Middle frontal gyrus (tissue), 1 donor: ENCODE measurements at regions not wholly inside any gene's neighbourhood (a gene's known extent, or its start where the extent isn't known, plus 50 kb on each side); places are given as distances from the start of the nearest gene placed in this dataset.
"Not testable (repeated sequence)": the region's sequence is repeated elsewhere in the genome, so short reads cannot be mapped to it uniquely, and the experiment has no call there.

ENCODE experiments used
- DNase-seq: peaks from one replicate; pipeline ENCODE4 v3.0.0-alpha.2; 2015; ENCODE audit warnings: low spot score; ENCODE audit errors: extremely low spot score

DNA sequence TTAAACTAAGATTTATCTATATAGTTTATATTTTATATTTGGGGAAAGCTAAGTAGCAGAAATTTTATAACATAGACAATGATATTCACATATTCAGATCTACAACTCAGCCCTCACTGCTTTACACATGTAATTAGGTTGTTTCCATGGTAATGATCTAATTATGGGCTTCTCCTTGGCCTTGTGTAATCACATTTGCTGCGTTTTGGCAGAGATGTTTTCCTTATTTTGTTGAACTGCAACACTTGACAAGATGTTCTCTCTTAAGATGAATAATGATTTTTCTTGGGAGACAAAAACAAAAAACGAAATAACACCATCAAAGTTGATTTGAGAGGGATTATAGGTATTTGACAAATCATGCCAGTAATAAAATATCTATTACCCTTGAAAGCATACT is 635.6 kb upstream of the TBL1XR1 start:
- DNase-seq, result peak; percentile 40

- no peak for DNase-seq
These were observed 636.0 kb upstream of the TBL1XR1 start for GRCh38 chr3:177833332-177833731.

- DNase-seq, result no peak
These were observed 637.7 kb upstream of the TBL1XR1 start for GRCh38 chr3:177835008-177835407.

DNA sequence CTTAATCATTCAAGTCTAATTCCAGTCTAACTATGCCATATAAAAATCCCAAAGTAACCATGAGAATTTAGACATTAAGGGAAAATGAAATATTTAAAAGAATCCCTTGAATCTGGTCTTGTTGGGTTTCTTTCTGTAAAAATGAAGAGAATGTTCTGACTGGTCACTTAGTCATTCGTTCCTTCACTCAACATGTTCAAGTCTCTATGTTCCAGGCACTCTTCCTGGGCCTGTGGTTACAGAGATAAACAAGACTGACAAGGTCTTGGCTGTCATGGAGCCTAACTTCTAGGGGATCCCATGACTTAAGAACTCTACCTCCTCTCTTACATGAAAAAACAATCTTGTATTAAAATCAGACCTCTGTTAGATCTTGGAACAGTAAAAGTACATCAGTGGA is 638.6 kb upstream of the TBL1XR1 start:
- no peak for DNase-seq

DNA sequence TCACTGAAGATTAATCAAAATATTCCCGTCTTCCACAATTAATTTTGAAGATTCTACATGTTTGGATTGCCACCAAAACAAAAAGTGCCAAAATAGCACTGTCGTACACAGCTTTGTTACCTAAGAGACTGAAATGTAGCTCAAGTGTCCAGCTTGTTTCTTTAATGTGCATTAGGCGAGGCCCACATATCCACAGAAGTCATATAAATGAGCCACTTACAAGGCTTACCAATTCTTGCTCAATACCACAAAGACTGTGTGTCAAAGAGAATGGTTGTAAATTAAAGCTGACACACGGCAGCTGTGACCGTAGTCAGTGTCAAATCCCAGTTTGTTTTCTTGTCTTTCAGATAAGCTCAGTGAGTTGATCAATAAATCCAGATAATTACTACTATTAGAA is 639.4 kb upstream of the TBL1XR1 start:
- no peak for DNase-seq

DNA sequence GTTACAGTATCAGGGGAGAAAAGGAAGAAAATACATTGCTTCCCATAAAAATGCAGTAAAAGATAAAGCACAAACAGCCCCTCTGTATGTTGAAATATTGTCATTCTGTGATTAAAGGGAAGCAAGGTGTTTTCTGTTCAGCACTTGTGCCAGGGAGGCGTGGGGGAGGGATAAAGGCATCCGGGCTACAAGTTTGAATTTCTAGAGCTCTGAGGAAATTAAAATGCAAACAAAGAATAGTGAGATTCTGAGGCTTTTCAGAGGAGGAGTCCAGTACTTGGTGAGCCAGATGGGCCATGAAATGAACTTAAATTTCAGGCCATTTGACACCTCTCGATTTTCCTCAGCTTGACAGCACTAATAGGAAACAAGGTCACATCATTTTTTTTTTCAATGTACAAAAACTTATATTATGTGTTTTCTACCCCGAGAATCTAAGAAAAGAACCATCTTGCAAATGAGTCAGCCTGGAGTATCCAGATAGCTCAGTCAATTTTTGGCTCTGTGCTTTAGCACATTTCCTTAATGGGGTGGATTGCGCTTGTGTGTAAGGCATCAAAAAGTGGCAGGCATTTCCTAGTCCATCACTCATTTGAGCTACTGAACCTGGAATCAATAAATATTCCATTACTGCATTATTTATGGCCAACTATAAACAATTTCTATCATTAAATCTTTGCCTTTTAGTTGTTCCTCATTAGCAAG is 640.8 kb upstream of the TBL1XR1 start:
- no peak for DNase-seq

DNA sequence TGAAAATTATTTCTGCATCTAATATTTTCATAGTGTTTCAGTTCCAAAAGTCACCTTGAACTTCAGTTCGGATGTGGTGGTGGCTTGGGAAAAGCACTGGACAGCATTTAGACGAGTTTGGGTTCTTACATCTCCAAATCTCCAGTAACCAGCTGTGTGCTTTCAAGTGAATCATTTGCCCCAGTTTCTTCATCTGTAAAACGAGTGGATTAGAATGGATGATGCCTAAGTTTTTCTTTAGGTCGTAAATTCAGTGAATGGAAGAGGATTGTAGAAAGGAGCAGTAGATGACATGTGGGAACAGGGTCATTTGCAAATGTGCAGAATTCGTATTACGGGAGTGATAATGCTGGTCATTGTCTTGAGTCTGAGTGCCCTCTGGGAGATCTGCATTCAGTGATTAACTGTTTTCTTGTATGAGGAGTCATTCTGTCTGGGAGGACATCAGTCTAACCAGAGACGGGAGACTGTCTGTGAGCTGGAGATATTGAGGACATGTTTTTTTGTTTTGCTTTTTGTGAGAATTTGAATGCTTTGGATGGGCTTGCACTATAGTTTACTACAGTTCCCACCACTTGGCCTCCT is 641.6 kb upstream of the TBL1XR1 start:
- DNase-seq, result no peak

GRCh38 chr3:177842302-177842701 is 645.0 kb upstream of the TBL1XR1 start:
- DNase-seq, result no peak

DNA sequence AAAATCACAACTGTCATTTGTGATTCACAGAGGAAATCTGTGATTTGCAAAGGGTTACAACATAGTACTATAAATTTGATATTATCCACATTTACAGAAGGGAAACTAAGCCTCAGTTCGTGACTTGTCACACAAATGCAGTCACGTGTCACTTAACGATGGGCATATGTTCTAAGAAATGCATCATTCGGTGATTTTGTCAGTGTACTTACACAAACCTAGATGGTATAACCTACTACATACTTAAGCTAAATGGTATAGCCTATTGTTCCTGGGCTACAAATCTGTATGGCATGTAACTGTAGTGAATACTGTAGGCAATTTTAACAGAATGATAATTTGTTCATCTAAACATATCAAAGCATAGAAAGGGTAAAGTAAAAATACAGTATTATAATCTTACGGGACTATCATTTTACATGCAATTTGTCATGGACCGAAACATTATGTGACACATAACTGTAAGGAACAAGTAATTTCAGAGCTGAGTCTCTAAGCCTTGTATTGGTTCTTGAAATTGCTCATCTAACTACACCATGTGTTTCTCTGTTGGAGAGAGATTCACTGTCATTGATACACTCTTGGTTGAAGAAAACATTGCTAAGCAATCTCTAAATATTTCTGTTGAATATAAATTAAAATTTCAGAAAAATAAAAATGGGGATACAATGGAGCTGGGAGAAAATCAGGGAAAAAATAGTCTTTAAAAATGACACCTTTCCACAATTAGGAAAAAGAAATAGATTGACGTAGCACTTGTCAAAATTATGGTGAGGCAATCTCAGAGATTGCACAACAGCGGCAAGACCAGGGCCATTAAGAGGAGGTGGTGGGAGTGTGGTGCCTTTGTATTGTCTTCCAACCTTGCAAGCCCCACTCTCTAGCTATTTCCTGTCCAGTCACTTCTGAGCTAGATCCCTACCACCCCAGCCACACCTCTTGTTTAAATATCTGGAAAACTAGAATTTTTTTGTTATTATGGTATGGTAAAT is 645.8 kb upstream of the TBL1XR1 start:
- DNase-seq, result no peak

DNA sequence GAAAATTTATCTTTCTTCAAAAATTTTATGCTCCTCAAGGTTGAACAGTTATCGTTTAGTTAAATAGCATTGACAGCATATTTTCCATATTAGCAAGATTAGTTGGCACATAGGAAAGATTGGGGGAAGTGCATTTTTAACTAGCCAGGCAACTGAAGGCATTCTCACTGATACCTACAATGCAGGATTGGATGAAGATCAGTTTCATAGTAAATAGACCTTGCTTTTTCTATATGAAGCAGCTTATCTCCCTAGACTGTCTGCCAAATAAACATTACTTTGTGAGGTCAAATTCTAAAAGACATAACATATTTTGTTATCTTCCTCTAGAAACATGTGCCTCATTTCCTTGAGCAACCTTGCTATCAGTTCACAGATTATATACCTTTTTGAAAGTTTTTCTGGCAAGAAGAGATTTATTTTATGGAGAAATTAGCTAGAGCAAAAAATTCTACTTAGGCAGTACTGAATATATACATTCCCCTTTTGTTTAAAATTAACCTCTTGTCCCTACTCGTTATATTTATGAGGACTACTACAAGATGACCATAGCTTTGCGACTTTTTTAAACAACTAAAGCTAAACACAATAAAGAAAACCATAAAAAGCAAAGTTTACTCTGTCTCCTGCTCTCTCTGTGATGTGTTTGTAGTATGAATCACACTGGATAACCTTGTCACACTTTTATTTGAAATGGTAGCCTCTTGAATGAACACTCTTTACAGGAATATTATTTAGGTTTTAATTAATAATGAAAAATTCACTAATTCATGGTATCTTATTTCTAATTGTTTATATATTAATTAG is 654.9 kb upstream of the TBL1XR1 start:
- no peak for DNase-seq

DNA sequence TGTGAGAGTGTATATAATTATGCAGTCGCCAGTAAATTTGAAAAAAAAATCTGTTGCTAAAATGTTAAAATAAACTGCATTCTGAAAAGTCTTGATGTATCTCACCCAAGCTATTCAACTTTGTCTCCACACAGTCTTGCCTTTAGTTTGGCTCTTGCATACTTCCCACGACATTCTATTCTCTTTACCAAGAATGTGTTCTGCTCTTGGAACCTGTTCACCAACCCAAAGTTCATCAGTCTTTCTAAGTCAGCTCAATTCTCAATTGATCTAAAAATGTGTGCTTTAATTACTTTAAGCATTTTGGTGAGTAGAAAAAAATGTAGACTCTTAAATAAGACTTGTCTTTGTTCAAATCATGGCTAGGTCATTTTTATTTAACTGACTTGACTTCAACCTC is 657.7 kb upstream of the TBL1XR1 start:
- DNase-seq, result no peak

GRCh38 chr3:177860184-177860583 is 662.9 kb upstream of the TBL1XR1 start:
- no peak for DNase-seq

GRCh38 chr3:177862962-177863491 is 665.7 kb upstream of the TBL1XR1 start:
- no peak for DNase-seq

- DNase-seq, result not testable (repeated sequence)
These were observed 665.0 kb upstream of the KCNMB2 start for GRCh38 chr3:177871267-177871666.

- DNase-seq, result no peak
These were observed 658.0 kb upstream of the KCNMB2 start for GRCh38 chr3:177878192-177878591.

DNA sequence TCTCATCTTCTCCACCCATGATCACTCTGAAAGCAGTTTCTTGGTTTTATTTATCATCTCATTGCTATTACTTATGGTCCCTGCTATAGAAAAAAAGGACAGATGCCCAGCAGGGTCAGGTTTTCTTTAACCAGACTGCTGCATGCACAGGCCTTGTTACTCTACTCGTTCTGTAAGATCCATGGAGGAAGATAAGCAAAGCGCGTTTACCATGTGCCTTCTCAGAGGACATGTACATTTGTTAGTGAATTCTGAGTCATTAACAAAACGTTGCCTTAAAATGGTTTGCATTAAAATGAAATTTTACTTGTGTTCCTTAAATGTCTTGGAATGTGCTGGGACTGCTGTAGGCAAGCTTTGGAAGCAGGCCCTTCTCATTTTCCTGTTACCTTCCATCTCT is 657.3 kb upstream of the KCNMB2 start:
- no peak for DNase-seq

DNA sequence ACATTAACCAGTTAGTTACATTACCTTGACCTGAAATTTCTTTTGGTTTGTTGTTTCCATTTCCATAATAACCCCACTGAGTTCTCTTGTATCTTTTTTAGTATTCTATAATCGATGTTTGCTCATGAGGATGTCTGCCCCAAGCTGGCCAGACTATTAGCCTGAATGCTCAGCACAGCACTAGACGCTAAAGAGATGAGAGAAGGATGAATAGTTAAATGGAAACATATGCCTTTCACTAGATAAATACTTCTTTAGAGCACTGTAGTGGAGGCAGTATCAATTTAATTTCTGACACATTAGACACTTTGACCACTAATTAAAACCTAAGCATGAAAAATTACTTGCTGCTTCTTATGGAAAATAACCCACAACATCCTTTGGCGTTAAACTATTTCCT is 654.9 kb upstream of the KCNMB2 start:
- no peak for DNase-seq

- no peak for DNase-seq
These were observed 654.0 kb upstream of the KCNMB2 start for GRCh38 chr3:177882124-177882648.

- no peak for DNase-seq
These were observed 653.1 kb upstream of the KCNMB2 start for GRCh38 chr3:177883091-177883490.

- no peak for DNase-seq
These were observed 652.3 kb upstream of the KCNMB2 start for GRCh38 chr3:177883957-177884356.

DNA sequence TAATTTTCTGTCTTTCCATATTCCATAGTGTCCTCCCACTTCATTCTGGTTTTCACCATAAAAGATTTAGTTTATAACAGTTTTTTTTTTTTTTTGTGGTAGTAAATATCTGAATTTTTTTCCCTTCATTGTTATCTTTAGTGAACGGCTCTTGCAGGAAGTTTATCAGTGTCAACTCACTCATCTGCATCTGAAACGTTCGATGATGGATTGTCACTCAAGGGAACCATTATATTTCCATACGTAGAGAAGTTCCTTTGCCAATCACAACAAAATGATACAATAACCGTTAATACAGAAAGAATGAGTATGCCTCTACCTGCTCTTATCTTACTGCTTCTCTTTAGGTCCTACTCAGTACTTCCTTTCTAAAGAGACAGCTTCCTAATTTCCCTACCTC is 651.2 kb upstream of the KCNMB2 start:
- no peak for DNase-seq
